CD4-positive, alpha-beta T cell treated with Interleukin-15 for 4 hours (primary cell): ENCODE measurements at regions not wholly inside any gene's neighbourhood (a gene's known extent, or its start where the extent isn't known, plus 50 kb on each side); places are given as distances from the start of the nearest gene placed in this dataset.

Experiments
- DNase-seq: peaks from one replicate; pipeline ENCODE4 v3.0.0-alpha.2; 2020; ENCODE audit warnings: low spot score

- no peak for DNase-seq
Measured at GRCh38 chr3:72154391-72155335, 369.7 kb upstream of the PROK2 start.

- no peak for DNase-seq
Measured at GRCh38 chr3:72153477-72154314, 368.7 kb upstream of the PROK2 start.

GRCh38 chr3:72152551-72153476, 367.9 kb upstream of the PROK2 start:
- no peak for DNase-seq

GRCh38 chr3:72151465-72152238, 366.7 kb upstream of the PROK2 start:
- no peak for DNase-seq

- no peak for DNase-seq
Measured at GRCh38 chr3:72150634-72151412, 365.9 kb upstream of the PROK2 start.

GRCh38 chr3:72149645-72150300, 364.8 kb upstream of the PROK2 start:
- no peak for DNase-seq

- DNase-seq, result no peak
Measured at GRCh38 chr3:72147600-72147999, 362.7 kb upstream of the PROK2 start.

- DNase-seq, result no peak
Measured at GRCh38 chr3:72145506-72146380, 360.8 kb upstream of the PROK2 start.

GRCh38 chr3:72144773-72145505, 360.0 kb upstream of the PROK2 start:
- no peak for DNase-seq

GRCh38 chr3:72143966-72144717, 359.2 kb upstream of the PROK2 start:
- DNase-seq, result no peak

GRCh38 chr3:72143322-72143721, 358.4 kb upstream of the PROK2 start:
- no peak for DNase-seq

- no peak for DNase-seq
Measured at GRCh38 chr3:72142028-72142427, 357.1 kb upstream of the PROK2 start.

- no peak for DNase-seq
Measured at GRCh38 chr3:72141264-72141663, 356.3 kb upstream of the PROK2 start.

- no peak for DNase-seq
Measured at GRCh38 chr3:72139316-72139715, 354.4 kb upstream of the PROK2 start.

GRCh38 chr3:72137865-72138861, 353.2 kb upstream of the PROK2 start:
- no peak for DNase-seq

GRCh38 chr3:72135636-72136035, 350.7 kb upstream of the PROK2 start:
- no peak for DNase-seq
